ENCODE measurements at regions not wholly inside any gene's neighbourhood (a gene's known extent, or its start where the extent isn't known, plus 50 kb on each side); places are given as distances from the start of the nearest gene placed in this dataset.

DNA sequence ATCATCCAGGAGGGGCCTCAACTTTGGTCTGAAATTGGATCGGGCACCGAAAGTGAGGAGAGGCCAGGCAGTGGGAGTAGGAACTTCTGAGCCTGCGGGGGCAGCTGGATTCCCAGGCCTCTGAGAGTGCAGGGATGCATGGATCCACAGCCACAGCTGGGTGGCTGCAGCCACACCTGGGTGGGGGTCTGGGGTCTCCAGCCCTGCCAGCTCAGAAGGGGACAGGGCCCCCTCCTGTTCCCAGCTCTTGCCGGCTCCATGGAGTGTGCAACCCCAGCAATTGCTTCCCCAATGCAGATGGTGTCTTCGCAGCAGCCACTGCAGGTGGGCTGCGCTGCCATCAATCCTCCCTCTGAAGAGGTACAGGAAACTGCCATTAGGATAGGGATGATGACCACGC lies 123.7 kb downstream of the BCHE start:
- TF ChIP-seq, protein P1, sequence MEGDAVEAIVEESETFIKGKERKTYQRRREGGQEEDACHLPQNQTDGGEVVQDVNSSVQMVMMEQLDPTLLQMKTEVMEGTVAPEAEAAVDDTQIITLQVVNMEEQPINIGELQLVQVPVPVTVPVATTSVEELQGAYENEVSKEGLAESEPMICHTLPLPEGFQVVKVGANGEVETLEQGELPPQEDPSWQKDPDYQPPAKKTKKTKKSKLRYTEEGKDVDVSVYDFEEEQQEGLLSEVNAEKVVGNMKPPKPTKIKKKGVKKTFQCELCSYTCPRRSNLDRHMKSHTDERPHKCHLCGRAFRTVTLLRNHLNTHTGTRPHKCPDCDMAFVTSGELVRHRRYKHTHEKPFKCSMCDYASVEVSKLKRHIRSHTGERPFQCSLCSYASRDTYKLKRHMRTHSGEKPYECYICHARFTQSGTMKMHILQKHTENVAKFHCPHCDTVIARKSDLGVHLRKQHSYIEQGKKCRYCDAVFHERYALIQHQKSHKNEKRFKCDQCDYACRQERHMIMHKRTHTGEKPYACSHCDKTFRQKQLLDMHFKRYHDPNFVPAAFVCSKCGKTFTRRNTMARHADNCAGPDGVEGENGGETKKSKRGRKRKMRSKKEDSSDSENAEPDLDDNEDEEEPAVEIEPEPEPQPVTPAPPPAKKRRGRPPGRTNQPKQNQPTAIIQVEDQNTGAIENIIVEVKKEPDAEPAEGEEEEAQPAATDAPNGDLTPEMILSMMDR (IDR thresholded peaks at IDR 0.05), result no peak
- TF ChIP-seq POLR2AphosphoS5 (IDR thresholded peaks at IDR 0.05), result no peak
